Esophagus muscularis mucosa (tissue), 4 donors: ENCODE measurements at regions not wholly inside any gene's neighbourhood (a gene's known extent, or its start where the extent isn't known, plus 50 kb on each side); places are given as distances from the start of the nearest gene placed in this dataset.
"Not testable (repeated sequence)": the region's sequence is repeated elsewhere in the genome, so short reads cannot be mapped to it uniquely, and the experiment has no call there.

Source experiments
- CTCF ChIP-seq, 3 experiments: fragments of 200-600 bp in 2 of 3; fragments of 450-650 bp in 1 of 3; sonication (generic) in 2 of 3; IDR thresholded peaks; one replicate each; pipeline ENCODE4 v1.5.1; 2017 to 2019; ENCODE audit warnings: antibody characterized with exemption in 3 of 3, mild to moderate bottlenecking in 2 of 3, moderate library complexity in 1 of 3
- EP300 ChIP-seq: sonication (generic); formaldehyde crosslinking; IDR thresholded peaks from one replicate; pipeline ENCODE4 v1.6.1; 2017; ENCODE audit warnings: antibody characterized with exemption
- POLR2A ChIP-seq: fragments of 450-650 bp; IDR thresholded peaks from one replicate; pipeline ENCODE4 v1.6.1; 2017; ENCODE audit warnings: antibody characterized with exemption, moderate library complexity, mild to moderate bottlenecking, low read depth
- POLR2AphosphoS5 ChIP-seq, 2 donors: sonication (generic); formaldehyde crosslinking; IDR thresholded peaks; one replicate each; pipeline ENCODE4 v1.6.1; 2017; ENCODE audit warnings: antibody characterized with exemption in 2 of 2

- TF ChIP-seq CTCF (IDR thresholded peaks at IDR 0.05); EP300; POLR2A; POLR2AphosphoS5 (IDR thresholded peaks at IDR 0.05): not testable (repeated sequence)
Measured at GRCh38 chr2:77793500-77793899, 271.3 kb upstream of the LRRTM4 start.
